ENCODE measurements at regions not wholly inside any gene's neighbourhood (a gene's known extent, or its start where the extent isn't known, plus 50 kb on each side); places are given as distances from the start of the nearest gene placed in this dataset.

GRCh38 chr2:133959066-133959465 is 294.8 kb upstream of the MGAT5 start:
- no peak for ATAC-seq
- TF ChIP-seq ZFP30 (CRISPR knock-in tag; IDR thresholded peaks at IDR 0.05) (no peak), ISL1 (CRISPR knock-in tag; IDR thresholded peaks at IDR 0.05) (no peak), BACH2 (CRISPR knock-in tag; IDR thresholded peaks at IDR 0.05; ENCODE audit: borderline replicate concordance) (no peak), ZNF70 (CRISPR knock-in tag; IDR thresholded peaks at IDR 0.05) (no peak), TSHZ2 (CRISPR knock-in tag; IDR thresholded peaks at IDR 0.05) (no peak), OSR1 (CRISPR knock-in tag; IDR thresholded peaks at IDR 0.05) (no peak), RARB (CRISPR knock-in tag; IDR thresholded peaks at IDR 0.05) (no peak), GLIS3 (CRISPR knock-in tag; IDR thresholded peaks at IDR 0.05) (no peak), ZC3H10 (CRISPR knock-in tag; IDR thresholded peaks at IDR 0.05) (no peak), ZFP3 (CRISPR knock-in tag; IDR thresholded peaks at IDR 0.05) (no peak), CSDC2 (CRISPR knock-in tag; IDR thresholded peaks at IDR 0.05) (no peak), ZNF8 (CRISPR knock-in tag; IDR thresholded peaks at IDR 0.05) (no peak)

- ATAC-seq, result no peak
Observed at GRCh38 chr2:133966720-133967304, 287.1 kb upstream of the MGAT5 start.

More at GRCh38 chr2:133966720-133967304, 287.1 kb upstream of the MGAT5 start:
- TF ChIP-seq POU6F1 (CRISPR knock-in tag; IDR thresholded peaks at IDR 0.05; ENCODE audit: borderline replicate concordance, low read depth) (no peak), SNAI2 (CRISPR knock-in tag; IDR thresholded peaks at IDR 0.05) (no peak), GLIS3 (CRISPR knock-in tag; IDR thresholded peaks at IDR 0.05) (no peak), CSDC2 (CRISPR knock-in tag; IDR thresholded peaks at IDR 0.05) (no peak), ZC3H10 (CRISPR knock-in tag; IDR thresholded peaks at IDR 0.05) (no peak), RARB (CRISPR knock-in tag; IDR thresholded peaks at IDR 0.05) (no peak), CSRNP3 (CRISPR knock-in tag; IDR thresholded peaks at IDR 0.05) (no peak), TSHZ2 (CRISPR knock-in tag; IDR thresholded peaks at IDR 0.05) (no peak), ESRRG (CRISPR knock-in tag; IDR thresholded peaks at IDR 0.05) (no peak), CREB5 (CRISPR knock-in tag; IDR thresholded peaks at IDR 0.05; ENCODE audit: low read depth) (no peak), ZFP30 (CRISPR knock-in tag; IDR thresholded peaks at IDR 0.05) (no peak)

Data from SK-N-SH treated with all-trans-retinoic acid at 6 μM for 48 hours (cell line).